HepG2 (cell line): ENCODE measurements at regions not wholly inside any gene's neighbourhood (a gene's known extent, or its start where the extent isn't known, plus 50 kb on each side); places are given as distances from the start of the nearest gene placed in this dataset.
A peak's percentile ranks its signal among the peaks of the same experiment; 100 is the strongest.

Experiments used
- ATAC-seq: fragments of 200-7000 bp; cut with Tn5 transposase; 3 replicates; pipeline ENCODE4 v1.9.1; 2020; ENCODE audit warnings: mild to moderate bottlenecking, moderate library complexity
- BruUV-seq: library from RNA; stranded (reverse); fragments of 400-500 nt; replicated peaks from 2 replicates; lab custom pipeline; 2021; lab: Mats Ljungman, UMichigan
- CTCF ChIA-PET: fragments of 300-600 bp; formaldehyde crosslinking; extraction: SDS; loops from one replicate; lab custom pipeline; 2021; ENCODE audit warnings: low total read pairs, inconsistent platforms, low intra/inter-chr PET ratio; lab: Yijun Ruan, JAX
- POLR2A ChIA-PET: fragments of 350-600 bp; sonication (Branson Sonifier 250); formaldehyde crosslinking; loops from one replicate; lab custom pipeline; 2020; ENCODE audit warnings: antibody characterized with exemption, inconsistent platforms; lab: Yijun Ruan, JAX
- DNase-seq: peaks from one replicate; pipeline ENCODE4 v3.0.0-alpha.2; 2015; ENCODE audit warnings: low spot score
- FAIRE-seq: peaks from 3 replicates; lab custom pipeline; 2011; peaks lifted over from hg19 to GRCh38; lab: Jason Lieb, UNC
- H2AFZ ChIP-seq: one replicate; pipeline ENCODE4 v1.6.1; 2011; ENCODE audit warnings: low read length, inconsistent platforms
- H3K27ac ChIP-seq: fragments of 300-600 bp; 3 replicates; pipeline ENCODE4 v1.8.0; 2011; ENCODE audit warnings: mixed run types, mild to moderate bottlenecking, mixed read lengths, low read length, inconsistent platforms; ENCODE audit not compliant: insufficient read depth; ENCODE audit errors: extremely low read length
- H3K27me3 ChIP-seq, 2 experiments: fragments of 200-600 bp in 1 of 2; 2 replicates in 1 of 2; 3 replicates in 1 of 2; pipeline versions ENCODE4 v1.6.0 to v1.8.0; 2011; ENCODE audit warnings: low read length in 2 of 2, mild to moderate bottlenecking in 2 of 2, moderate library complexity in 2 of 2, inconsistent platforms in 1 of 2; ENCODE audit not compliant: insufficient read depth in 2 of 2, control insufficient read depth in 1 of 2
- H3K36me3 ChIP-seq, 2 experiments: fragments of 200-600 bp in 1 of 2; replicated peaks in 1 of 2; 2 replicates in 1 of 2; 3 replicates in 1 of 2; pipeline versions ENCODE4 v1.5.1 to v1.8.0; 2011; ENCODE audit warnings: low read length in 2 of 2, inconsistent platforms in 1 of 2; ENCODE audit not compliant: insufficient read depth in 2 of 2, control insufficient read depth in 1 of 2
- H3K4me1 ChIP-seq: 2 replicates; pipeline ENCODE4 v1.5.1; 2012; ENCODE audit warnings: low read length, inconsistent platforms; ENCODE audit not compliant: insufficient read depth
- H3K4me2 ChIP-seq: 2 replicates; pipeline ENCODE4 v1.6.0; 2011; ENCODE audit warnings: low read depth, low read length, inconsistent platforms
- H3K4me3 ChIP-seq, 3 experiments: fragments of 200-600 bp in 1 of 3; sonication (generic), shearing (Covaris generic) in 1 of 3; replicated peaks in 1 of 3; 2 replicates each; pipeline ENCODE4 v1.5.1; 2011 to 2016; ENCODE audit warnings: low read length in 3 of 3, inconsistent platforms in 2 of 3, low read depth in 2 of 3, mild to moderate bottlenecking in 2 of 3, control low read depth in 1 of 3, mixed read lengths in 1 of 3; ENCODE audit not compliant: insufficient read depth in 1 of 3
- H3K79me2 ChIP-seq: one replicate; pipeline ENCODE4 v1.6.1; 2011; ENCODE audit warnings: low read length, inconsistent platforms; ENCODE audit not compliant: insufficient read depth
- H3K9ac ChIP-seq: 2 replicates; pipeline ENCODE4 v1.6.0; 2011; ENCODE audit warnings: mild to moderate bottlenecking, low read depth, low read length, inconsistent platforms; ENCODE audit not compliant: insufficient read depth
- H3K9me3 ChIP-seq: 2 replicates; pipeline ENCODE4 v1.5.1; 2012; ENCODE audit warnings: mild to moderate bottlenecking, low read length
- H4K20me1 ChIP-seq: 2 replicates; pipeline ENCODE4 v1.6.0; 2011; ENCODE audit warnings: inconsistent platforms, mild to moderate bottlenecking, low read length, moderate library complexity; ENCODE audit not compliant: insufficient read depth
- CEBPB ChIP-seq: IDR thresholded peaks from 2 replicates; pipeline ENCODE4 v1.6.1; 2011; ENCODE audit warnings: low read depth, low read length, improper control_type of control experiment, borderline replicate concordance
- CEBPG ChIP-seq: IDR thresholded peaks from 2 replicates; pipeline ENCODE4 v1.6.1; 2016
- EP300 ChIP-seq, 3 experiments: sonication (generic) in 1 of 3; formaldehyde crosslinking in 1 of 3; IDR thresholded peaks; 2 replicates each; pipeline versions ENCODE4 v1.5.1 to v1.6.1; 2011 to 2020; ENCODE audit warnings: low read depth in 2 of 3, low read length in 2 of 3, borderline replicate concordance in 1 of 3, improper control_type of control experiment in 1 of 3, mild to moderate bottlenecking in 1 of 3, missing genetic modification reagents in 1 of 3, moderate library complexity in 1 of 3
- FOXO4 ChIP-seq: sonication (generic); formaldehyde crosslinking; conservative IDR thresholded peaks from 2 replicates; pipeline ENCODE4 v1.8.1; 2023; ENCODE audit warnings: missing genetic modification reagents
- MAFF ChIP-seq: IDR thresholded peaks from 2 replicates; pipeline ENCODE4 v1.6.1; 2011; ENCODE audit warnings: low read depth, low read length, improper control_type of control experiment
- MAFK ChIP-seq, 2 experiments: IDR thresholded peaks in 1 of 2; conservative IDR thresholded peaks in 1 of 2; 2 replicates each; pipeline ENCODE4 v1.6.1; 2011; ENCODE audit warnings: improper control_type of control experiment in 2 of 2, low read length in 2 of 2
- POLR2AphosphoS2 ChIP-seq: IDR thresholded peaks from 2 replicates; pipeline ENCODE4 v1.6.1; 2011; ENCODE audit warnings: low read depth, low read length, improper control_type of control experiment
- RBM39 ChIP-seq: fragments of 200-400 bp; formaldehyde crosslinking; IDR thresholded peaks from one replicate; pipeline ENCODE4 v1.6.1; 2018; ENCODE audit warnings: antibody characterized with exemption, mild to moderate bottlenecking, low read depth, low read length; ENCODE audit not compliant: poor library complexity, severe bottlenecking
- SOX5 ChIP-seq: IDR thresholded peaks from 2 replicates; pipeline ENCODE4 v1.6.1; 2016; ENCODE audit warnings: borderline replicate concordance
- THAP11 ChIP-seq: IDR thresholded peaks from 2 replicates; pipeline ENCODE4 v1.6.1; 2016; ENCODE audit warnings: missing biosample characterization, missing genetic modification reagents
- ZFP62 ChIP-seq: sonication (generic); formaldehyde crosslinking; IDR thresholded peaks from 2 replicates; pipeline ENCODE4 v1.4.0; 2020; ENCODE audit warnings: missing genetic modification reagents
- ZNF563 ChIP-seq: sonication (generic); formaldehyde crosslinking; IDR thresholded peaks from 2 replicates; pipeline ENCODE4 v1.8.0; 2022; ENCODE audit warnings: mild to moderate bottlenecking, moderate library complexity, missing genetic modification reagents
- ZNF652 ChIP-seq: IDR thresholded peaks from 2 replicates; pipeline ENCODE4 v1.6.1; 2016; ENCODE audit warnings: low read depth, borderline replicate concordance
- WGBS: methylation state at CpG from one replicate; pipeline ENCODE4 v1.1.6; 2017; ENCODE audit warnings: low lambda C conversion rate; 5-methylcytosine and 5-hydroxymethylcytosine counted together
- in situ Hi-C: cut with HindIII; loops from 2 replicates; pipeline ENCODE4 v1.10.0; 2017; ENCODE audit warnings: low pct_unique_long_range_greater_than_20kb; ENCODE audit not compliant: extremely low pct_ligation_motif_present
- intact Hi-C: fragments of 100-400 bp; cut with micrococcal nuclease; formaldehyde crosslinking; loops from one replicate; pipeline ENCODE4 v1.10.0; 2022; ENCODE audit not compliant: unreplicated experiment

- TF ChIP-seq ZNF563 (no peak), CEBPG (CRISPR knock-in tag) (peak; percentile 93), POLR2AphosphoS2 (no peak), ZFP62 (CRISPR knock-in tag) (no peak), EP300 (IDR thresholded peaks at IDR 0.05; ENCODE audit: low read depth in 2 of 2, low read length in 2 of 2) (peak; percentile 21 to 84; a peak in 2 of 4 replicates), EP300 (CRISPR knock-in tag; IDR thresholded peaks at IDR 0.05; ENCODE audit: borderline replicate concordance) (peak; percentile 45; the same call in 1 of the 2 replicates), SOX5 (CRISPR knock-in tag) (peak; percentile 35; the same call in 1 of the 2 replicates), THAP11 (peak; percentile 73), FOXO4 (no peak)
- TF ChIP-seq, all 625 proteins: peak for 72
Observed at GRCh38 chr7:138237995-138238394, 161.7 kb downstream of the AKR1D1 start (continued).

- Histone ChIP-seq H3K4me3 (no peak overlapping the region), H2AFZ (no peak overlapping the region), H3K9ac (no peak overlapping the region), H3K9me3 (peaks cover 17% of the 10 kb centered on the region), H3K4me1 (peaks cover 42% of the 10 kb centered on the region), H4K20me1 (no peaks in the 10 kb centered on the region), H3K79me2 (no peaks in the 10 kb centered on the region), H3K27me3 (no peaks in the 10 kb centered on the region), H3K4me2 (no peak overlapping the region), H3K27ac (no peak overlapping the region), H3K36me3 (no peaks in the 10 kb centered on the region)
- no TSS peak for BruUV-seq
- in situ Hi-C loops, result no loop called here
- ATAC-seq (no peak), DNase-seq (no peak), FAIRE-seq (no peak)
- TF ChIP-seq ZNF652 (CRISPR knock-in tag), result no peak
- TF ChIP-seq RBM39, result no peak
- peak; percentile 43 to 52; a peak in 3 of 4 replicates for TF ChIP-seq MAFK (conservative IDR thresholded peaks at IDR 0.05 in 1 of 2, IDR thresholded peaks at IDR 0.05 in 1 of 2; ENCODE audit: low read length in 2 of 2)
- peak; percentile 20; the same call in 1 of the 2 replicates for TF ChIP-seq MAFF
- TF ChIP-seq CEBPB, result peak; percentile 12; the same call in 1 of the 2 replicates
- POLR2A ChIA-PET, result interaction anchor here (1.0 kb wide), 1 partner anchor 19 kb away, joined by 3 read pairs; no protein-coding TSS in a partner anchor
- intact Hi-C loops, result loop anchor here (10.0 kb wide), 1 partner anchor 74 kb away; no protein-coding TSS in a partner anchor
- WGBS, result 98% methylated on average over 2 of the region's 3 CpGs
- CTCF ChIA-PET, result no interaction called here
Observed at GRCh38 chr7:138238734-138239659, 162.7 kb downstream of the AKR1D1 start.
